ENCODE measurements at regions not wholly inside any gene's neighbourhood (a gene's known extent, or its start where the extent isn't known, plus 50 kb on each side); places are given as distances from the start of the nearest gene placed in this dataset.

DNA sequence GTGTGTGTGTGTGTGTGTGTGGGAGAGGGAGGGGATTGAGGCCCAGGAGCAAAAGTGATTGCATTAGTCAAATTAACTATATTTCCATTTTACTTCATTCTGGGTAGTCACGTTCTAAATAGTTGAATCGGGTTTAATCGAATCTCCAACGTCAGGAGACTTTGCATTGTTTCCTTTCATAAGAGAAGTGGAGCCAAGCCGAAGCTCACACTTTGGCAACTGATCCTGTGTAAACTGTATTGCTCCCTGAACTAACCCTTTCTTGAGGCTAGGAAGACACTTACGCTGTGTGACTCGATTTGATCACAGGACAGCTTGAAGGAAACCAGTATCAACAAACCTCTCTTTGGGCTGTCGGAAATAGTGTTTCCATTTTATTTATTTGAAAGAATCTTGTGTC is 363.4 kb upstream of the ATP2B1 start:
- TF ChIP-seq POLR2A (IDR thresholded peaks at IDR 0.05): no peak
- TF ChIP-seq EP300 (IDR thresholded peaks at IDR 0.05): no peak
- TF ChIP-seq POLR2AphosphoS5 (IDR thresholded peaks at IDR 0.05): no peak
- no peak for TF ChIP-seq CTCF (IDR thresholded peaks at IDR 0.05)
- Histone ChIP-seq H3K4me1 (no peaks in the 10 kb centered on the region), H3K4me3 (no peak overlapping the region), H3K27ac (no peak overlapping the region), H3K9me3 (no peaks in the 10 kb centered on the region), H3K36me3 (no peaks in the 10 kb centered on the region), H3K27me3 (no peaks in the 10 kb centered on the region)
- intact Hi-C loops (cut with DNase I; ENCODE audit: low total_unique reads): no loop called here
- peak in 1 of 2 donors; percentile 12 for DNase-seq
- 66 to 81% (median 71%) methylated on average over 8 of the region's 8 CpGs for WGBS, 5 donors

- WGBS, 5 donors: 93 to 97% (median 93%) methylated on average over 2 of the region's 2 CpGs
- intact Hi-C loops (cut with DNase I; ENCODE audit: low total_unique reads): no loop called here
Observed at GRCh38 chr12:90069711-90070110, 361.1 kb upstream of the ATP2B1 start.

DNA sequence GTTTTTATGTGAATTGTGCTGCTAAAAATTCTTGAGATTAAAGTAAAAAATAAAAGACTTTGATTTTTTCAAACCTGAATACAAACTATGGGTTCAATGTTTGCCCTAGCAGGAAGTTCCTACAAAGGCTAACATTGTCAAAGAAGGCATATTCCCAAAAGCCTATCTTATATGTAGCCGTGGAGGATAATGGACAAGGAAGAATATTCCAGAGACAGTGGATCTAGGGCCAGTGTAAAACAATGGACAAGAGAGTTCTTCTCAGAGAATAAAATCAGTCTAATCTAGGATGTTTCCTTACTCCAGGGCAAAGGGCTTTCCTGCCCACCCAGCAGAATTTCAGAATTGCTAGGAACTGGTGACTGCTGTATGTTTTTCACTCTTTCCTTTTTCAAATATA is 359.2 kb upstream of the ATP2B1 start:
- TF ChIP-seq POLR2A (IDR thresholded peaks at IDR 0.05): no peak
- no peak for TF ChIP-seq POLR2AphosphoS5 (IDR thresholded peaks at IDR 0.05)
- intact Hi-C loops (cut with DNase I; ENCODE audit: low total_unique reads): no loop called here
- H3K27me3 ChIP-seq: no peaks in the 10 kb centered on the region
- H3K4me1 ChIP-seq: no peaks in the 10 kb centered on the region
- no peak overlapping the region for H3K27ac ChIP-seq
- H3K9me3 ChIP-seq: no peaks in the 10 kb centered on the region
- DNase-seq: no peak
- H3K4me3 ChIP-seq: no peak overlapping the region
- WGBS, 5 donors: 26 to 68% (median 42%) methylated on average over 1 of the region's 1 CpG
- H3K36me3 ChIP-seq: no peaks in the 10 kb centered on the region

More at GRCh38 chr12:90069711-90070110, 361.1 kb upstream of the ATP2B1 start:
- no peaks in the 10 kb centered on the region for H3K27me3 ChIP-seq
- no peak overlapping the region for H3K27ac ChIP-seq
- H3K36me3 ChIP-seq: no peaks in the 10 kb centered on the region
- no peak for TF ChIP-seq CTCF (IDR thresholded peaks at IDR 0.05)
- no peak for TF ChIP-seq POLR2A (IDR thresholded peaks at IDR 0.05)
- no peak for TF ChIP-seq EP300 (IDR thresholded peaks at IDR 0.05)
- no peak for TF ChIP-seq POLR2AphosphoS5 (IDR thresholded peaks at IDR 0.05)
- no peaks in the 10 kb centered on the region for H3K9me3 ChIP-seq
- DNase-seq: no peak
- H3K4me3 ChIP-seq: no peak overlapping the region
- H3K4me1 ChIP-seq: no peaks in the 10 kb centered on the region

- H3K36me3 ChIP-seq: no peaks in the 10 kb centered on the region
- H3K27me3 ChIP-seq: no peaks in the 10 kb centered on the region
- peak in 1 of 2 donors; percentile 47 for DNase-seq
- no peaks in the 10 kb centered on the region for H3K4me1 ChIP-seq
- intact Hi-C loops (cut with DNase I; ENCODE audit: low total_unique reads): no loop called here
- WGBS, 5 donors: 59 to 76% (median 67%) methylated on average over 4 of the region's 4 CpGs
- H3K9me3 ChIP-seq: no peaks in the 10 kb centered on the region
- H3K27ac ChIP-seq: no peak overlapping the region
- no peak for TF ChIP-seq POLR2AphosphoS5 (IDR thresholded peaks at IDR 0.05)
- TF ChIP-seq CTCF (IDR thresholded peaks at IDR 0.05): no peak
- no peak for TF ChIP-seq POLR2A (IDR thresholded peaks at IDR 0.05)
- no peak for TF ChIP-seq EP300 (IDR thresholded peaks at IDR 0.05)
- H3K4me3 ChIP-seq: no peak overlapping the region
Observed at GRCh38 chr12:90064852-90065801, 356.5 kb upstream of the ATP2B1 start.

DNA sequence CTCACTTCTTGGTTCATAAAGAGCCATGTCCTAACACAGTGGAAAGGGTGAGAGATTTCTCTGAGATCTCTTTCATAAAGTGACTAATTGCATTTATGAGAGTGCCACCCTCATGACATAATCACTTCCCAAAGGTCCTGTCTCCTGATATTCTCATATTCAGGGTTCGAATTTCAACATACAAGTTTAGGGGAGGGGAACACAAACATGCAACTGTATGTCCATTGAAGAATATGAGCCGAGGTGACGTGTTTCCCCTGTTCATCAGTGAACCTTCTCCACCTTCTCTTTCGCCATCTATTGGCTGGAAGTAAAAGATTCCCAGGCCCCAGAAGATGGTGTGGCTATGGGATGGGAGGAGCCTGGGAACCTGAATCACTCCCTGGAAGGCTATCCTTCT is 354.2 kb upstream of the ATP2B1 start:
- 67 to 88% (median 83%) methylated on average over 4 of the region's 4 CpGs for WGBS, 5 donors

More for the DNA sequence above, 354.2 kb upstream of the ATP2B1 start:
- H3K4me1 ChIP-seq: no peaks in the 10 kb centered on the region
- intact Hi-C loops (cut with DNase I; ENCODE audit: low total_unique reads): no loop called here
- H3K27me3 ChIP-seq: no peaks in the 10 kb centered on the region
- H3K27ac ChIP-seq: no peak overlapping the region
- no peak overlapping the region for H3K4me3 ChIP-seq
- no peaks in the 10 kb centered on the region for H3K36me3 ChIP-seq
- no peaks in the 10 kb centered on the region for H3K9me3 ChIP-seq
- no peak for DNase-seq
- TF ChIP-seq CTCF (IDR thresholded peaks at IDR 0.05) (no peak), POLR2AphosphoS5 (IDR thresholded peaks at IDR 0.05) (no peak), POLR2A (IDR thresholded peaks at IDR 0.05) (no peak), EP300 (IDR thresholded peaks at IDR 0.05) (no peak)

All from stomach (tissue), 8 donors.